Esophagus squamous epithelium (tissue), 5 donors: ENCODE measurements at regions not wholly inside any gene's neighbourhood (a gene's known extent, or its start where the extent isn't known, plus 50 kb on each side); places are given as distances from the start of the nearest gene placed in this dataset.
"Not testable (repeated sequence)": the region's sequence is repeated elsewhere in the genome, so short reads cannot be mapped to it uniquely, and the experiment has no call there.

Experiments
- DNase-seq: peaks from one replicate; lab custom pipeline; 2025; lab: John Stamatoyannopoulos, UW
- H3K27ac ChIP-seq, 4 donors: fragments of 200-600 bp; sonication (generic); one replicate each; pipeline ENCODE4 v1.5.1; 2016 to 2019; ENCODE audit warnings: mild to moderate bottlenecking in 1 of 4
- H3K27me3 ChIP-seq, 4 donors: fragments of 200-600 bp; sonication (generic); 1 replicate in 3 of 4; 2 replicates in 1 of 4; pipeline versions ENCODE4 v1.5.1 to v1.6.0; 2017 to 2021; ENCODE audit warnings: antibody characterized with exemption in 1 of 4
- H3K36me3 ChIP-seq, 3 donors: fragments of 200-600 bp; sonication (generic); one replicate each; pipeline ENCODE4 v1.5.1; 2016 to 2019
- H3K4me1 ChIP-seq, 3 donors: fragments of 200-600 bp; sonication (generic); one replicate each; pipeline ENCODE4 v1.5.1; 2017 to 2019
- H3K4me3 ChIP-seq, 4 donors: fragments of 200-600 bp; sonication (generic); 1 replicate in 3 of 4; 2 replicates in 1 of 4; pipeline ENCODE4 v1.5.1; 2016 to 2019; ENCODE audit warnings: mild to moderate bottlenecking in 2 of 4, moderate library complexity in 1 of 4
- H3K9me3 ChIP-seq, 3 donors: fragments of 200-600 bp; sonication (generic); one replicate each; pipeline ENCODE4 v1.5.1; 2016 to 2019
- CTCF ChIP-seq, 6 experiments: fragments of 450-650 bp in 4 of 6; fragments of 200-600 bp in 2 of 6; sonication (generic) in 2 of 6; IDR thresholded peaks; one replicate each; pipeline ENCODE4 v1.5.1; 2016 to 2019; ENCODE audit warnings: antibody characterized with exemption in 6 of 6, mild to moderate bottlenecking in 4 of 6, moderate library complexity in 4 of 6
- POLR2A ChIP-seq, 4 donors: fragments of 450-650 bp; IDR thresholded peaks; one replicate each; pipeline ENCODE4 v1.6.1; 2017; ENCODE audit warnings: antibody characterized with exemption in 4 of 4, mild to moderate bottlenecking in 4 of 4, moderate library complexity in 3 of 4
- WGBS, 2 donors: methylation state at CpG; one replicate each; pipeline ENCODE4 v1.1.5; 2018; 5-methylcytosine and 5-hydroxymethylcytosine counted together
- intact Hi-C: fragments of 100-400 bp; cut with DNase I; formaldehyde crosslinking; loops from one replicate; pipeline ENCODE4 v1.15.0; 2022
- donor health status: DM: yes; HTN: yes; CAD: no.

GRCh38 chr2:128602038-128602698 lies 283.5 kb upstream of the HS6ST1 start:
- 80 to 89% methylated on average over 5 to 10 of the region's 11 CpGs for WGBS, 2 donors
- TF ChIP-seq POLR2A (IDR thresholded peaks at IDR 0.05) = no peak
- TF ChIP-seq CTCF (IDR thresholded peaks at IDR 0.05) = no peak
- no peaks in the 10 kb centered on the region for H3K36me3 ChIP-seq
- no peaks in the 10 kb centered on the region for H3K9me3 ChIP-seq
- H3K27ac ChIP-seq = no peak overlapping the region
- no peak for DNase-seq
- H3K4me1 ChIP-seq = no peaks in the 10 kb centered on the region
- H3K4me3 ChIP-seq = no peak overlapping the region
- no peaks in the 10 kb centered on the region for H3K27me3 ChIP-seq
- intact Hi-C loops = no loop called here

- H3K4me3 ChIP-seq = no peak overlapping the region
- intact Hi-C loops = no loop called here
- peaks cover 0 to 2% (median 0%) of the 10 kb centered on the region in 3 donors for H3K4me1 ChIP-seq
- H3K36me3 ChIP-seq = no peaks in the 10 kb centered on the region
- H3K27me3 ChIP-seq = no peaks in the 10 kb centered on the region
- H3K9me3 ChIP-seq = no peaks in the 10 kb centered on the region
- TF ChIP-seq POLR2A (IDR thresholded peaks at IDR 0.05) (no peak), CTCF (IDR thresholded peaks at IDR 0.05) (no peak)
- DNase-seq = no peak
- H3K27ac ChIP-seq = no peak overlapping the region
- 82% methylated on average over 5 of the region's 14 CpGs; no CpG with 5 or more reads in 1 of the 2 donors for WGBS, 2 donors
Measured at GRCh38 chr2:128602699-128603101, 284.0 kb upstream of the HS6ST1 start.

- no peaks in the 10 kb centered on the region for H3K9me3 ChIP-seq
- WGBS, 2 donors = 70 to 96% methylated on average over 3 of the region's 14 CpGs
- TF ChIP-seq CTCF (IDR thresholded peaks at IDR 0.05) (no peak), POLR2A (IDR thresholded peaks at IDR 0.05) (no peak)
- H3K36me3 ChIP-seq = no peaks in the 10 kb centered on the region
- H3K27ac ChIP-seq = no peak overlapping the region
- peaks cover 0 to 10% (median 0%) of the 10 kb centered on the region in 3 donors for H3K4me1 ChIP-seq
- no peaks in the 10 kb centered on the region for H3K27me3 ChIP-seq
- no peak for DNase-seq
- intact Hi-C loops = no loop called here
- H3K4me3 ChIP-seq = no peak overlapping the region
Measured at GRCh38 chr2:128603411-128603924, 284.8 kb upstream of the HS6ST1 start.

- no peaks in the 10 kb centered on the region for H3K36me3 ChIP-seq
- no peaks in the 10 kb centered on the region for H3K9me3 ChIP-seq
- peaks cover 0 to 12% (median 0%) of the 10 kb centered on the region in 3 donors for H3K4me1 ChIP-seq
- no peak for DNase-seq
- WGBS, 2 donors = 86 to 100% methylated on average over 1 to 2 of the region's 2 CpGs
- H3K4me3 ChIP-seq = no peak overlapping the region
- TF ChIP-seq POLR2A (IDR thresholded peaks at IDR 0.05) (no peak), CTCF (IDR thresholded peaks at IDR 0.05) (no peak)
- intact Hi-C loops = no loop called here
- H3K27ac ChIP-seq = no peak overlapping the region
- no peaks in the 10 kb centered on the region for H3K27me3 ChIP-seq
Measured at GRCh38 chr2:128604045-128604444, 285.4 kb upstream of the HS6ST1 start.

- H3K4me3 ChIP-seq, H3K9me3 ChIP-seq, H3K36me3 ChIP-seq, intact Hi-C loops, H3K27ac ChIP-seq, H3K27me3 ChIP-seq, DNase-seq: not testable (repeated sequence)
- peaks cover 0 to 12% (median 0%) of the 10 kb centered on the region in 3 donors for H3K4me1 ChIP-seq
- 88 to 94% methylated on average over 7 to 12 of the region's 12 CpGs for WGBS, 2 donors
Measured at GRCh38 chr2:128604581-128604980, 285.9 kb upstream of the HS6ST1 start.
